ENCODE measurements at regions not wholly inside any gene's neighbourhood (a gene's known extent, or its start where the extent isn't known, plus 50 kb on each side); places are given as distances from the start of the nearest gene placed in this dataset.

- Histone ChIP-seq H3K27me3 (ENCODE audit: control insufficient read depth, insufficient read depth, low read length) (no peaks in the 10 kb centered on the region), H3K36me3 (ENCODE audit: control insufficient read depth, insufficient read depth, low read length) (no peaks in the 10 kb centered on the region), H3K9me3 (ENCODE audit: control insufficient read depth, insufficient read depth, low read depth, low read length) (no peaks in the 10 kb centered on the region), H2AFZ (ENCODE audit: low read length) (no peak overlapping the region), H3K4me2 (ENCODE audit: extremely low read depth, insufficient read depth, low read length) (no peak overlapping the region), H3K9ac (ENCODE audit: insufficient read depth, low read length) (no peak overlapping the region), H3K4me1 (ENCODE audit: control insufficient read depth, extremely low read depth, insufficient read depth, low read length) (no peaks in the 10 kb centered on the region), H3K27ac (ENCODE audit: insufficient read depth, low read length) (no peak overlapping the region), H4K20me1 (ENCODE audit: control insufficient read depth, extremely low read depth, insufficient read depth, low read length) (no peaks in the 10 kb centered on the region), H3K4me3 (replicated peaks in 1 of 4; ENCODE audit: control extremely low read depth in 1 of 4, insufficient read depth in 1 of 4, low read depth in 3 of 4, low read length in 4 of 4) (no peak overlapping the region), H3K79me2 (ENCODE audit: control insufficient read depth, insufficient read depth, low read length) (no peaks in the 10 kb centered on the region)
- TF ChIP-seq CTCF (conservative IDR thresholded peaks at IDR 0.05 in 1 of 2, IDR thresholded peaks at IDR 0.05 in 1 of 2; ENCODE audit: low read depth in 1 of 2, low read length in 2 of 2) (no peak), EZH2 (IDR thresholded peaks at IDR 0.05; ENCODE audit: low read length, missing control alignments) (no peak)
- DNase-seq (ENCODE audit: low read depth in 2 of 2), result no peak
Measured at GRCh38 chr2:147247749-147248148, 597.1 kb upstream of the ACVR2A start.

- Histone ChIP-seq H3K27me3 (ENCODE audit: control insufficient read depth, insufficient read depth, low read length) (no peaks in the 10 kb centered on the region), H3K4me3 (replicated peaks in 1 of 4; ENCODE audit: control extremely low read depth in 1 of 4, insufficient read depth in 1 of 4, low read depth in 3 of 4, low read length in 4 of 4) (no peak overlapping the region), H3K27ac (ENCODE audit: insufficient read depth, low read length) (no peak overlapping the region), H2AFZ (ENCODE audit: low read length) (no peak overlapping the region), H3K4me1 (ENCODE audit: control insufficient read depth, extremely low read depth, insufficient read depth, low read length) (no peaks in the 10 kb centered on the region), H4K20me1 (ENCODE audit: control insufficient read depth, extremely low read depth, insufficient read depth, low read length) (no peaks in the 10 kb centered on the region), H3K36me3 (ENCODE audit: control insufficient read depth, insufficient read depth, low read length) (no peaks in the 10 kb centered on the region), H3K9ac (ENCODE audit: insufficient read depth, low read length) (no peak overlapping the region), H3K9me3 (ENCODE audit: control insufficient read depth, insufficient read depth, low read depth, low read length) (no peaks in the 10 kb centered on the region), H3K4me2 (ENCODE audit: extremely low read depth, insufficient read depth, low read length) (no peak overlapping the region), H3K79me2 (ENCODE audit: control insufficient read depth, insufficient read depth, low read length) (no peaks in the 10 kb centered on the region)
- no peak for DNase-seq (ENCODE audit: low read depth in 2 of 2)
- TF ChIP-seq EZH2 (IDR thresholded peaks at IDR 0.05; ENCODE audit: low read length, missing control alignments), result no peak
- no peak for TF ChIP-seq CTCF (conservative IDR thresholded peaks at IDR 0.05 in 1 of 2, IDR thresholded peaks at IDR 0.05 in 1 of 2; ENCODE audit: low read depth in 1 of 2, low read length in 2 of 2)
Measured at GRCh38 chr2:147242445-147242844, 602.4 kb upstream of the ACVR2A start.

- DNase-seq (ENCODE audit: low read depth in 2 of 2), result no peak
- H2AFZ ChIP-seq (ENCODE audit: low read length), result no peak overlapping the region
- no peak overlapping the region for H3K9ac ChIP-seq (ENCODE audit: insufficient read depth, low read length)
- no peaks in the 10 kb centered on the region for H3K4me1 ChIP-seq (ENCODE audit: control insufficient read depth, extremely low read depth, insufficient read depth, low read length)
- no peaks in the 10 kb centered on the region for H3K27me3 ChIP-seq (ENCODE audit: control insufficient read depth, insufficient read depth, low read length)
- H3K36me3 ChIP-seq (ENCODE audit: control insufficient read depth, insufficient read depth, low read length), result no peaks in the 10 kb centered on the region
- H3K4me3 ChIP-seq (replicated peaks in 1 of 4; ENCODE audit: control extremely low read depth in 1 of 4, insufficient read depth in 1 of 4, low read depth in 3 of 4, low read length in 4 of 4), result no peak overlapping the region
- no peaks in the 10 kb centered on the region for H3K79me2 ChIP-seq (ENCODE audit: control insufficient read depth, insufficient read depth, low read length)
- no peak overlapping the region for H3K27ac ChIP-seq (ENCODE audit: insufficient read depth, low read length)
- H3K4me2 ChIP-seq (ENCODE audit: extremely low read depth, insufficient read depth, low read length), result no peak overlapping the region
- no peak for TF ChIP-seq CTCF (conservative IDR thresholded peaks at IDR 0.05 in 1 of 2, IDR thresholded peaks at IDR 0.05 in 1 of 2; ENCODE audit: low read depth in 1 of 2, low read length in 2 of 2)
- TF ChIP-seq EZH2 (IDR thresholded peaks at IDR 0.05; ENCODE audit: low read length, missing control alignments), result no peak
- H4K20me1 ChIP-seq (ENCODE audit: control insufficient read depth, extremely low read depth, insufficient read depth, low read length), result no peaks in the 10 kb centered on the region
- H3K9me3 ChIP-seq (ENCODE audit: control insufficient read depth, insufficient read depth, low read depth, low read length), result no peaks in the 10 kb centered on the region
Measured at GRCh38 chr2:147236601-147237000, 608.2 kb upstream of the ACVR2A start.

All from fibroblast of lung (primary cell).